KBM-7 (cell line): ENCODE measurements at regions not wholly inside any gene's neighbourhood (a gene's known extent, or its start where the extent isn't known, plus 50 kb on each side); places are given as distances from the start of the nearest gene placed in this dataset.

Source experiments
- DNase-seq: peaks from one replicate; pipeline ENCODE4 v3.0.0-alpha.2; 2015
- in situ Hi-C: fragments of 300-500 bp; cut with MboI; formaldehyde crosslinking; loops from 2 replicates; pipeline ENCODE4 v1.14.3; 2020; ENCODE audit warnings: low sequenced_read_pairs, low pct_unique_long_range_greater_than_20kb, mixed read lengths

DNA sequence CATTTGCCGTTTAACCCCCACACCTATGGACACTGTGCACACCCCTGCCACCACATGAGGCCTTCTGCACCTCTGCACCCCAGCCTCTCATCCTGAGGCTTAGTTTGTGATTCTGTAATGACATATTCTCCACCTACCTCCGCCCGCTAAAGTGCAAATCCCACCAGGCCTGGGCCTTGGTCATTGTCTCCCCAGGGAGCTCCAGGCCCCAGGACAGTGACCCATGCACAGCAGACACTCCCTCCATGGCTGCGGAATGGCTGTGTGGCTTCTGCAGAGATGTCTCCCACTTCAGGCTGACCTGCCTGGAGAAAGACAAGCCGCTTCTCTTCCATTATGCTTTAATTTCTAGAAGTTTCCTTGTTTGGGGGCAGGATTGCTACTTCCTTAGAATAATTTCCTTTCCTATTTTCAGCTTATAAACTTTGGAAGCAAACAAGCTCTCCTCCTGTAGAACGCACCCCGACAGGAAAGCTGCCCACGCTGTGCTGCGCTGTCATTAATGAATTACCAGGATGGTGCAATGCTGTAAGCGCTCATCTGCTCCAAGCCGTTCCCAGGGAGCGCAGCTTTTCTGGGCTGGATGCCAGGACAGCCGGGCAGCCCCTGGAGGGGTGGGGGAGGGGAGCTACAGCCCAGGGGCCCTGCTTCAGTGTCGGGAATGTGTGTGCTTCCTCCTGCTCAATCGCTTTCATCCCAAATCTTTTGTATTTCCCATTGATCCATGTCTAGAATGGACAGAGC, 618.0 kb downstream of the BRD1 start:
- no peak for DNase-seq
- in situ Hi-C loops: no loop called here

- DNase-seq: no peak
- in situ Hi-C loops: no loop called here
These were observed 618.9 kb downstream of the BRD1 start for GRCh38 chr22:49208768-49209252.

GRCh38 chr22:49208004-49208402, 619.7 kb downstream of the BRD1 start:
- DNase-seq: no peak

DNA sequence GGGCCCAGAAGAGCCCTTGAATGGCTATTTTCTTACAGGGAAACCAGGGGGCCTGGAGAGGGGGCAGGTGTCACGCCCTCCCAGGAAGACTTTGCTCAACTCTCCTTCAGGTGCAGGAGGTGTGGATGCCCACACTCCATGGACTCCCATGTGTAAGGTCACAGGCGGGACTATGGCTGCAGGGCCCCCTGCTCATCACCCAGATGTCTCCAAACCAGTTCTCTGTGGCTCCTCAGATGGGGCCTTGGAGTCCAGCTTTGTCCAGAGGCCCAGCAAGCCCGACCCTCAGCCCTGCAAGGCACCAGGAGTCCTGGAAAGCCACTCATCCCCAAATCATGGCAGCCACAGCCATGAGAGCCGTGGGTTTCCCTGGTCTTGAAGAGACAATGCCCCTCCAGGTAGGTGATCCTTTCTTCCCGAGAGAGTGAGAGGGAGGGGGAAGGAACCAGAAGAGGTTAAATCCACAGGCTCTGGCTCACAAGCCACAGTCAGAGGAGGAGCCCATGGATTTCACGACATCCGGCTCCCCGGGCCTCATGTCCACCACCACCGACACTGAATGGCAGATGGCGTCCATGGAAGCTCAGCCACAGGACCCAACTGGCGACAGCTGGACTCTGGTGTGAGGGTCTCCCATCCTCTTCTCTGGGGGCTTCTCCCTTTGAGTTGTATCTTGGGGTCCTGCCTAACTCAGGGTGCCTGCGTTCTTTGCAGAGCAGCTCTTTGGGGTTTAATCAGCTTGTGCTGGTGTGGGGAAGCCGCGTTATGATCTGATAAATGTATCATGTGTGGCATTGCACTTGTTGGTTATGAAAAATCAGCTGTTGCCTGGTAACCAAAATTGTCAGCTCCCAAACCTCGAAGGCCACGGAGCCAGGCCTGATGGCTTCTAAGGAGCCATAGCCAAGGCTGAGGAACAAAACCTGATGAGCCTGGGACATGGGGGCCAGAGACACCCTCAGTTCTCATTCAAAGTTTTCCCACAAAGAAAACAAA, 620.4 kb downstream of the BRD1 start:
- in situ Hi-C loops: no loop called here
- no peak for DNase-seq

More at GRCh38 chr22:49208004-49208402, 619.7 kb downstream of the BRD1 start:
- in situ Hi-C loops: no loop called here

DNA sequence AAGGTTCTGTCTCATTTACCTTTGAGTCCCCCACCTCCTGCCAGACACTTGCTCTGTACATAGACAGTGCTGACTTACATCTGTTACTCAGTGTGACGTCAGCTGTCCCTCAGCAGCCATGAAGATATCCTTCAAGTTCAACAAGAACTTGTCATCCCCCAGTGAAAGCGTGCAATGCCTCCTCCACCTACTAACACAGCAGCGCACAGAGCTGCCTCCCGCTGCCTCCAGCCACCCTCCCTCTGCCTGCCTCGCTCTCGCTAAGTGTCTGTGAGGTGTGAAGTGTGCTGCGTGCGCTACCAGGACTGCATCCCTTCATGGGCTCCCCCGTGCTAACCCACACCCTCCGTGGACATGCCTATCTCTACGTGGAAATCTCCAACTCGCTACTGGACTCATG, 621.4 kb downstream of the BRD1 start:
- in situ Hi-C loops: no loop called here
- DNase-seq: no peak

GRCh38 chr22:49205483-49205800, 622.2 kb downstream of the BRD1 start:
- no peak for DNase-seq

DNA sequence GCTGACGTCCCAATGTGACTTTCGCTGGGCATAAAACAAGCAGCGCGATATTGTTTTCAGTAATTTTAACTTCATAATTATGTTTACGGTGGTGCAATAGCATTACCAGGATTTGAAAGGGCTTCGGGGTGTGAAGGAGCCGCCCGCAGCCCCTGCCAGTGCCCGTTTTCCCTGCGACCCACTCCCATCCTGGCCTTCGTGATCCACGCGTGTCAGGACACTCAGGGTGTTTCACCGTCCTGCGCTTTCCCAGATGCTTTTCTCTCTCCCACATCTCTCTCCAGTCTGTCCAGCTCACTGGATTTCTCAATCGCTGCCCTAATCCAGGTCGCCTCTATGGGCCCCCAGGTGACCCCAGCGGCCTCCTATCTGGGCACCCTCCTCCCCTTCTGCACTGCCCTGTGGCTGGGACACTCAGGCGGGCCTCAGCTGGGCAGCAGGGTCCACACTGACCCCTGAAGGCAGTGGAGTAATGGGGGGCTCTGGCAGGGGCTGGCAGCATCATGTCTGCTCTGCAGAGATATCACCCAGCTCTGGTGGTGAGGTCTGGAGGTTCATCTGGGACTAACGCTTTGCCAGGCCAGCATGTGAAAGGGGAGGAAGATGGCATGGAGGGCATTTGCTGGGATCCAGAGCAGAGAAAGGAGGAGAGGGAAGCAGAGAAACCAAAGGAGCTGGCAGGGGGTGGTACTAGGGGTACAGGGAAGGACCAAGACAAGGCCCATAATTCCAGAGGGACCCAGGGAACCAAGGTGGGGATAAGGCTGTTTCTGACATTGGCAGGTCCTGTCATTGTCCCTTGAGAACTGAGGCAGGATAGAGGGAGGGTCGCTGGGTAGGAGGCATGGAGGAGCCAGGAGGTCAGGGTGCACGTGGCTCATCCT, 622.8 kb downstream of the BRD1 start:
- no peak for DNase-seq
- in situ Hi-C loops: no loop called here

More at GRCh38 chr22:49205483-49205800, 622.2 kb downstream of the BRD1 start:
- in situ Hi-C loops: no loop called here

- in situ Hi-C loops: no loop called here
- DNase-seq: no peak
These were observed 623.6 kb downstream of the BRD1 start for GRCh38 chr22:49203859-49204598.

GRCh38 chr22:49203091-49203858, 624.4 kb downstream of the BRD1 start:
- DNase-seq: no peak
- in situ Hi-C loops: no loop called here

GRCh38 chr22:49202226-49202625, 625.4 kb downstream of the BRD1 start:
- no peak for DNase-seq
- in situ Hi-C loops: no loop called here

DNA sequence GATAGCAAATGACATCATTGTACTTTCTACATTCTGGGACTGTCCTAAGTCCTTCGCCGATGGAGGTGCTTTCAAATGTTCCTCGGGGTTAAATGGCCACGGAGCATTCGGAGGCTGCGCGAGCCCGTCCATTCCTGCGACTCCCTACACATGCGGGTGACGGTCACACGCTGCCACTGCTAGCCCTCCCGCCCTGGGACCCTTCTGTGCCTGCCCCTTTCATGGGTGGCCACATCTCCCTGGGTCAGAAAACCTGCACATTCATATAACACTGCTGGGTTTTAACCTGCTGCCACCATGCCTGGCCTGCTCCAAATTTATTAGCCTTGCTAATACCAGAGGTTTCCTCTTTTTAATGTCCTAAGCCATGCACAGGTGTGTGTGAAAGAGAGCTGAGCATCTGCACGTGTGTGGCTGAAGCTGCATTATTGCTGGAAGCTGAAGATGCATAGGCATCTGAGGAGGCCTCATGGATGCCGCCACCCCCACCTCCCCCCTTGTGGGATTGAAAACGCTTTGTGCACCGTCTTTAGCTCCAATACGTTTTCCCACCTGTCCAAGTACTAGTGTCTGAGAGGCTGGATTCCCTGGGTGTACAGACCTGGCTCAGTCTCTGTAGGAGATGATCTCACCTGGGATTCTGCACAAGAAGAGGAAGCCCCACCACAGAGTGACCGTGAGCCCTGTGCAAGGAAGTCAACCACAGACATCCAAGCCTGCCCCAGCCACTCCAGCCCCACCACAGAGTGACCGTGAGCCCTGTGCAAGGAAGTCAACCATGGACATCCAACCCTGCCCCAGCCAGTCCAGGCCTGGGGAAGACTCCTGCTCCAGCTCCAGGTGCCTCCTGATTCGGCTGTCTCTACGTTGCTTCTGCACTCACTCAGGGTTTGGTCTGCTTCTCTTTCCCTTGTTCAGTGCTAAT, 626.4 kb downstream of the BRD1 start:
- no peak for DNase-seq
- in situ Hi-C loops: no loop called here

- in situ Hi-C loops: no loop called here
- DNase-seq: no peak
These were observed 628.4 kb downstream of the BRD1 start for GRCh38 chr22:49199224-49199623.

DNA sequence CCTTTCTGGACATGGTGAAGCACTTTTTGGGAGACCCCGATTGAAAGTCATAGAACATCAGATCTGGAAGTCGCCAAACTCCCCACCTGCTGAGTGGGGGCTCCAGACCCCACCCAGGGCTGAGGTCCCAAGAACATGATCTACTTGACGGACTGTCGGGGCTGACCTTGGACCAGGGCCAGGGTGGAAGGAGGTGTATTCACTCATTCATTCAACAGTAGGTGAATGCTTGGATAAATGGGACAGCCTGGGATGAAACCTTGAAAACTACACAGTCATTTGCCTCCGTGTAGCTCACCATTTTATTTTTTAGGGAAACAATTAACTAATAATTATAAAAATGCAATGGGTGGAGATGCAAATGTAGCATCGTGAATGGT, 629.0 kb downstream of the BRD1 start:
- DNase-seq: no peak
- in situ Hi-C loops: no loop called here

DNA sequence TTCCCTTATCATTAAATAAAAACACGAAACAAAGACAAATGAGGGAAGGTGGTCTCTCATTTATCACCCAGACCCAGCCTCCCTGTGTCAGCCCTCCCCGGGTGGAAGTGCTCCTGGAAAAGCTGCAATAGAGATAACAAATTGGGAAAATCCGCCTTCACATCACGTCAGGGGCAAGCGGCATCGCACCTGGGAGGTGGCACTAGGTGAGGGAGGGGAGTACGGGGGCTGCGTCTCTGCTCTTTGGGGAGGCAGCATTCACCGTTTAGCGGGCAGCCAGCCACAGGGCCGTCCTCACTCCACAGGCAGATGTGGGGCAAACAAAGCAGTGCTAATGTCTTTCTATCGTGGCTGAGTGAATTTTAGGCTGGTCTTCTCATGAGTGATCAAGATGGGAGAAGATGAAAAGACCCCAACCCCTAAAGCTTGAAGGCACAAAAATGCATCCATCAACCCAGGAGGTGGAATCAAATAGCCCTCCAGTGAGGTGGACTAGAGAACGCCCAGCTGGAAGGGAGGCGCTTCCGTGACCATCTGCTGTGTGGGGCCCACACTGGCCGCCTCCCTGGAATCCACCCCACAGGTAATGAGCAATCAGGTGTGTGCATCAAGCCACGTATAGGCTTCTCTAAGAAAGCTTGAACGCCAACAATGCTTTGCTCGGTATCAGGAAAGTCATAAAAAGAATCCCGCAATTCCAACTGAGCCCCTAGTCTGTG, 629.5 kb downstream of the BRD1 start:
- DNase-seq: no peak
- in situ Hi-C loops: no loop called here

DNA sequence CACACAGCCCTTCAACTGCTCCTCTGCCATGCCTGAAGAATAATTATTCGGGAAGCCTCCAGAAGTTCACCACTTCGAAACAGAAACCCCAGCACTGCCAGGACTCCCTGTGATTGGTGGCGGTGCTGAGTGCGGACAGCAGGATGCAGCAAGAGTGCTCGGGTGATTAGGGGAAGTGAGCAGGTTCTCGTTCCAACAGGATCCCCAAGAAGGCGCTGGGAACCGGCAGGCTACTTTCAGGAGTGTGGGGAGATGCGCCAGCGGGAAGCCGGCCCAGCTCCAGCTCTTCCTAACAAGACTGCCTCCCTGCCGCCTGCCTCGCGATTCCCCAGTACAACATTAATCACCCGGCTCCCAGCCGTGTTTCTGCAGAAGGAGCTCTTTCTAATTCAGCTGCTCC, 630.2 kb downstream of the BRD1 start:
- in situ Hi-C loops: no loop called here
- DNase-seq: no peak

GRCh38 chr22:49196046-49196511, 631.6 kb downstream of the BRD1 start:
- in situ Hi-C loops: no loop called here
- no peak for DNase-seq
